ENCODE measurements at regions not wholly inside any gene's neighbourhood (a gene's known extent, or its start where the extent isn't known, plus 50 kb on each side); places are given as distances from the start of the nearest gene placed in this dataset.

- DNase-seq (no peak), ATAC-seq (no peak)
- Mint-ChIP-seq H3K36me3 (ENCODE audit: low read depth) (no peaks in the 10 kb centered on the region), H3K27me3 (ENCODE audit: low read depth) (no peaks in the 10 kb centered on the region), H3K4me1 (ENCODE audit: low read depth) (peaks cover 3% of the 10 kb centered on the region), H3K4me3 (no peak overlapping the region), H3K9me3 (ENCODE audit: insufficient read depth) (no peaks in the 10 kb centered on the region), H3K27ac (no peak overlapping the region)
- ChIA-PET CTCF (no interaction called here), POLR2A (no interaction called here)
Measured at GRCh38 chrX:20348139-20348538, 81.4 kb upstream of the RPS6KA3 start.

GRCh38 chrX:20347481-20347880 lies 80.8 kb upstream of the RPS6KA3 start:
- no peaks in the 10 kb centered on the region for H3K4me1 Mint-ChIP-seq (ENCODE audit: low read depth)
- H3K27me3 Mint-ChIP-seq (ENCODE audit: low read depth) = no peaks in the 10 kb centered on the region
- no peaks in the 10 kb centered on the region for H3K9me3 Mint-ChIP-seq (ENCODE audit: insufficient read depth)
- POLR2A ChIA-PET = no interaction called here
- no peak overlapping the region for H3K27ac Mint-ChIP-seq
- no peaks in the 10 kb centered on the region for H3K36me3 Mint-ChIP-seq (ENCODE audit: low read depth)
- no peak for ATAC-seq
- no peak overlapping the region for H3K4me3 Mint-ChIP-seq
- CTCF ChIA-PET = no interaction called here
- DNase-seq = no peak

- ChIA-PET POLR2A (no interaction called here), CTCF (no interaction called here)
- H3K4me1 Mint-ChIP-seq (ENCODE audit: low read depth) = no peaks in the 10 kb centered on the region
- DNase-seq (no peak), ATAC-seq (no peak)
- H3K4me3 Mint-ChIP-seq = no peak overlapping the region
- H3K27ac Mint-ChIP-seq = no peak overlapping the region
- no peaks in the 10 kb centered on the region for H3K9me3 Mint-ChIP-seq (ENCODE audit: insufficient read depth)
- H3K36me3 Mint-ChIP-seq (ENCODE audit: low read depth) = no peaks in the 10 kb centered on the region
- H3K27me3 Mint-ChIP-seq (ENCODE audit: low read depth) = no peaks in the 10 kb centered on the region
Measured at GRCh38 chrX:20333672-20334071, 67.0 kb upstream of the RPS6KA3 start.

GRCh38 chrX:20330545-20330944 lies 63.8 kb upstream of the RPS6KA3 start:
- DNase-seq = no peak
- ATAC-seq = no peak
- CTCF ChIA-PET = no interaction called here
- no peaks in the 10 kb centered on the region for H3K27me3 Mint-ChIP-seq (ENCODE audit: low read depth)
- H3K4me3 Mint-ChIP-seq = no peak overlapping the region
- H3K36me3 Mint-ChIP-seq (ENCODE audit: low read depth) = no peaks in the 10 kb centered on the region
- H3K4me1 Mint-ChIP-seq (ENCODE audit: low read depth) = no peaks in the 10 kb centered on the region
- H3K9me3 Mint-ChIP-seq (ENCODE audit: insufficient read depth) = no peaks in the 10 kb centered on the region
- H3K27ac Mint-ChIP-seq = no peak overlapping the region
- POLR2A ChIA-PET = no interaction called here

GRCh38 chrX:20329435-20329834 lies 62.7 kb upstream of the RPS6KA3 start:
- Mint-ChIP-seq H3K4me1 (ENCODE audit: low read depth) (no peaks in the 10 kb centered on the region), H3K27me3 (ENCODE audit: low read depth) (no peaks in the 10 kb centered on the region), H3K9me3 (ENCODE audit: insufficient read depth) (no peaks in the 10 kb centered on the region), H3K4me3 (no peak overlapping the region), H3K36me3 (ENCODE audit: low read depth) (no peaks in the 10 kb centered on the region), H3K27ac (no peak overlapping the region)
- ATAC-seq (no peak), DNase-seq (no peak)
- ChIA-PET CTCF (no interaction called here), POLR2A (no interaction called here)

GRCh38 chrX:20325786-20326388 lies 59.2 kb upstream of the RPS6KA3 start:
- CTCF ChIA-PET = interaction anchor here (0.7 to 1.2 kb wide), 3 partner anchors 12 to 112 kb away, joined by 3 to 4 read pairs (median 3); no protein-coding TSS in a partner anchor
- Mint-ChIP-seq H3K9me3 (ENCODE audit: insufficient read depth) (no peaks in the 10 kb centered on the region), H3K4me3 (no peak overlapping the region), H3K27me3 (ENCODE audit: low read depth) (no peaks in the 10 kb centered on the region), H3K4me1 (ENCODE audit: low read depth) (peaks cover 13% of the 10 kb centered on the region), H3K36me3 (ENCODE audit: low read depth) (no peaks in the 10 kb centered on the region), H3K27ac (no peak overlapping the region)
- DNase-seq = no peak
- ATAC-seq = no peak
- POLR2A ChIA-PET = no interaction called here

- no peaks in the 10 kb centered on the region for H3K27me3 Mint-ChIP-seq (ENCODE audit: low read depth)
Measured at GRCh38 chrX:20322887-20323286, 56.2 kb upstream of the RPS6KA3 start.

GRCh38 chrX:20320461-20321159 lies 53.9 kb upstream of the RPS6KA3 start:
- ATAC-seq (peak; percentile 70), DNase-seq (peak; percentile 38)
- peak overlapping the region; percentile 57 for H3K4me3 Mint-ChIP-seq
- H3K9me3 Mint-ChIP-seq (ENCODE audit: insufficient read depth) = no peaks in the 10 kb centered on the region
- peak overlapping the region; percentile 45 for H3K27ac Mint-ChIP-seq
- H3K27me3 Mint-ChIP-seq (ENCODE audit: low read depth) = no peaks in the 10 kb centered on the region
- ChIA-PET POLR2A (no interaction called here), CTCF (no interaction called here)
- H3K4me1 Mint-ChIP-seq (ENCODE audit: low read depth) = peaks cover 20% of the 10 kb centered on the region
- H3K36me3 Mint-ChIP-seq (ENCODE audit: low read depth) = no peaks in the 10 kb centered on the region

More at GRCh38 chrX:20322887-20323286, 56.2 kb upstream of the RPS6KA3 start:
- no peak for ATAC-seq
- no peak overlapping the region for H3K27ac Mint-ChIP-seq
- ChIA-PET CTCF (no interaction called here), POLR2A (no interaction called here)
- H3K4me1 Mint-ChIP-seq (ENCODE audit: low read depth) = peaks cover 20% of the 10 kb centered on the region
- H3K9me3 Mint-ChIP-seq (ENCODE audit: insufficient read depth) = no peaks in the 10 kb centered on the region
- no peak overlapping the region for H3K4me3 Mint-ChIP-seq
- no peaks in the 10 kb centered on the region for H3K36me3 Mint-ChIP-seq (ENCODE audit: low read depth)
- DNase-seq = no peak

- ATAC-seq = no peak
- POLR2A ChIA-PET = no interaction called here
- Mint-ChIP-seq H3K4me3 (no peak overlapping the region), H3K9me3 (ENCODE audit: insufficient read depth) (no peaks in the 10 kb centered on the region), H3K36me3 (ENCODE audit: low read depth) (no peaks in the 10 kb centered on the region), H3K27me3 (ENCODE audit: low read depth) (no peaks in the 10 kb centered on the region), H3K4me1 (ENCODE audit: low read depth) (peaks cover 24% of the 10 kb centered on the region), H3K27ac (no peak overlapping the region)
- CTCF ChIA-PET = no interaction called here
- no peak for DNase-seq
Measured at GRCh38 chrX:20319054-20319453, 52.3 kb upstream of the RPS6KA3 start.

- DNase-seq (no peak), ATAC-seq (no peak)
- no peaks in the 10 kb centered on the region for H3K36me3 Mint-ChIP-seq (ENCODE audit: low read depth)
- no peaks in the 10 kb centered on the region for H3K27me3 Mint-ChIP-seq (ENCODE audit: low read depth)
- no peak overlapping the region for H3K4me3 Mint-ChIP-seq
- H3K4me1 Mint-ChIP-seq (ENCODE audit: low read depth) = peaks cover 27% of the 10 kb centered on the region
- CTCF ChIA-PET = no interaction called here
- no peaks in the 10 kb centered on the region for H3K9me3 Mint-ChIP-seq (ENCODE audit: insufficient read depth)
- POLR2A ChIA-PET = no interaction called here
- H3K27ac Mint-ChIP-seq = no peak overlapping the region
Measured at GRCh38 chrX:20317873-20318272, 51.2 kb upstream of the RPS6KA3 start.

All from activated CD8-positive, alpha-beta T cell treated with anti-CD3 and anti-CD28 coated beads, Interleukin-2, amount 10 ng/mL, durations not matched to agents 7 days and 5 days (primary cell).